ENCODE measurements at regions not wholly inside any gene's neighbourhood (a gene's known extent, or its start where the extent isn't known, plus 50 kb on each side); places are given as distances from the start of the nearest gene placed in this dataset.

- no peaks in the 10 kb centered on the region for H3K79me2 ChIP-seq (ENCODE audit: control insufficient read depth, insufficient read depth, low read length)
- no TSS peak for BruUV-seq (replicated peaks)
These were observed 328.1 kb downstream of the C16orf95 start for GRCh38 chr16:86988920-86989696.

GRCh38 chr16:86990451-86990850, 326.7 kb downstream of the C16orf95 start:
- ChIA-PET SMC1A (ENCODE audit: uncharacterized antibody, unreplicated experiment) (no interaction called here), CTCF (no interaction called here), POLR2A (no interaction called here), RAD21 (ENCODE audit: unreplicated experiment) (no interaction called here)
- DNase-seq (ENCODE audit: low read depth, low spot score) (no peak), ATAC-seq (no peak), FAIRE-seq (no peak)
- H3K9me3 ChIP-seq (replicated peaks; ENCODE audit: control insufficient read depth, insufficient read depth, low read length), result no peaks in the 10 kb centered on the region
- H3K4me1 ChIP-seq (ENCODE audit: control insufficient read depth, insufficient read depth, low read length), result no peaks in the 10 kb centered on the region
- BruUV-seq (replicated peaks), result no TSS peak
- H3K36me3 ChIP-seq (ENCODE audit: control insufficient read depth in 2 of 2, insufficient read depth in 2 of 2, low read length in 1 of 2), result no peaks in the 10 kb centered on the region
- H4K20me1 ChIP-seq (ENCODE audit: control insufficient read depth, insufficient read depth), result no peaks in the 10 kb centered on the region
- intact Hi-C loops (cut with micrococcal nuclease; ENCODE audit: unreplicated experiment) (no loop called here), in situ Hi-C loops (cut with MboI) (no loop called here)
- WGBS (ENCODE audit: insufficient coverage, insufficient replicate concordance, low lambda C conversion rate, missing lambda C conversion rate), result 27% methylated on average over 9 of the region's 9 CpGs
- H2AFZ ChIP-seq (ENCODE audit: control insufficient read depth, low read depth, low read length), result no peak overlapping the region
- H3K27ac ChIP-seq (ENCODE audit: control insufficient read depth, insufficient read depth), result no peak overlapping the region
- no peak overlapping the region for H3K9ac ChIP-seq (ENCODE audit: control insufficient read depth, insufficient read depth, low read length)
- no peaks in the 10 kb centered on the region; a peak in 1 of 4 replicates for H3K27me3 ChIP-seq (replicated peaks in 1 of 2; ENCODE audit: control insufficient read depth in 2 of 2, insufficient read depth in 2 of 2, low read length in 1 of 2)
- no peak overlapping the region for H3K4me2 ChIP-seq (ENCODE audit: control insufficient read depth, insufficient read depth)
- H3K79me2 ChIP-seq (ENCODE audit: control insufficient read depth, insufficient read depth, low read length), result no peaks in the 10 kb centered on the region
- TF ChIP-seq RAD51 (IDR thresholded peaks at IDR 0.05), result no peak
- TF ChIP-seq SREBF2 (IDR thresholded peaks at IDR 0.05; ENCODE audit: low read length), result no peak
- TF ChIP-seq CUX1 (IDR thresholded peaks at IDR 0.05; ENCODE audit: insufficient replicate concordance, low read depth, low read length), result no peak
- no peak for TF ChIP-seq MTA3 (IDR thresholded peaks at IDR 0.05; ENCODE audit: borderline replicate concordance, low read length)
- no peak for TF ChIP-seq TBL1XR1 (IDR thresholded peaks at IDR 0.05; ENCODE audit: low read depth, low read length)
- no peak for TF ChIP-seq PAX5 (IDR thresholded peaks at IDR 0.05; ENCODE audit: borderline replicate concordance, low read depth, low read length)
- no peak for TF ChIP-seq RUNX3 (IDR thresholded peaks at IDR 0.05; ENCODE audit: low read length)
- no peak for TF ChIP-seq CREB1 (IDR thresholded peaks at IDR 0.05; ENCODE audit: low read depth)
- no peak for TF ChIP-seq SIX5 (IDR thresholded peaks at IDR 0.05; ENCODE audit: low read depth, low read length, severe bottlenecking)
- TF ChIP-seq HDAC2 (IDR thresholded peaks at IDR 0.05), result no peak
- no peak for TF ChIP-seq IRF3 (IDR thresholded peaks at IDR 0.05)
- no peak overlapping the region for H3K4me3 ChIP-seq

More at GRCh38 chr16:86988920-86989696, 328.1 kb downstream of the C16orf95 start:
- SMC1A ChIA-PET (ENCODE audit: uncharacterized antibody, unreplicated experiment), result no interaction called here
- WGBS (ENCODE audit: insufficient coverage, insufficient replicate concordance, low lambda C conversion rate, missing lambda C conversion rate), result 60% methylated on average over 24 of the region's 25 CpGs
- no peak for DNase-seq (ENCODE audit: low read depth, low spot score)
- Histone ChIP-seq H3K4me3 (no peak overlapping the region), H2AFZ (ENCODE audit: control insufficient read depth, low read depth, low read length) (no peak overlapping the region), H3K36me3 (ENCODE audit: control insufficient read depth in 2 of 2, insufficient read depth in 2 of 2, low read length in 1 of 2) (no peaks in the 10 kb centered on the region), H3K9me3 (replicated peaks; ENCODE audit: control insufficient read depth, insufficient read depth, low read length) (no peaks in the 10 kb centered on the region), H3K4me1 (ENCODE audit: control insufficient read depth, insufficient read depth, low read length) (no peaks in the 10 kb centered on the region), H3K4me2 (ENCODE audit: control insufficient read depth, insufficient read depth) (no peak overlapping the region), H3K27ac (ENCODE audit: control insufficient read depth, insufficient read depth) (no peak overlapping the region), H3K27me3 (replicated peaks in 1 of 2; ENCODE audit: control insufficient read depth in 2 of 2, insufficient read depth in 2 of 2, low read length in 1 of 2) (no peaks in the 10 kb centered on the region), H3K9ac (ENCODE audit: control insufficient read depth, insufficient read depth, low read length) (no peak overlapping the region), H4K20me1 (ENCODE audit: control insufficient read depth, insufficient read depth) (no peaks in the 10 kb centered on the region)
- intact Hi-C loops (cut with micrococcal nuclease; ENCODE audit: unreplicated experiment) (no loop called here), in situ Hi-C loops (cut with MboI) (no loop called here)
- no peak for ATAC-seq
- no peak for TF ChIP-seq GATAD2B (conservative IDR thresholded peaks at IDR 0.05; ENCODE audit: low read depth)
- TF ChIP-seq STAT1 (conservative IDR thresholded peaks at IDR 0.05), result no peak
- TF ChIP-seq NR2C2 (IDR thresholded peaks at IDR 0.05; ENCODE audit: borderline replicate concordance, control insufficient read depth, insufficient read length, low read depth), result no peak
- no peak for TF ChIP-seq ZNF217 (IDR thresholded peaks at IDR 0.05)
- TF ChIP-seq ZNF384 (IDR thresholded peaks at IDR 0.05; ENCODE audit: borderline replicate concordance, low read depth, low read length), result no peak
- POLR2A ChIA-PET, result no interaction called here
- CTCF ChIA-PET, result no interaction called here
- RAD21 ChIA-PET (ENCODE audit: unreplicated experiment), result no interaction called here
- no peak for FAIRE-seq
